Activated CD8-positive, alpha-beta memory T cell treated with anti-CD3 and anti-CD28 coated beads for 36 hours (primary cell): ENCODE measurements at regions not wholly inside any gene's neighbourhood (a gene's known extent, or its start where the extent isn't known, plus 50 kb on each side); places are given as distances from the start of the nearest gene placed in this dataset.

Source experiments
- CTCF ChIA-PET: fragments of 350-600 bp; sonication (Branson Sonifier 250); formaldehyde crosslinking; loops from one replicate; lab custom pipeline; 2021; ENCODE audit warnings: antibody characterized with exemption; lab: Charles Lee
- POLR2A ChIA-PET: fragments of 350-600 bp; sonication (Branson Sonifier 250); formaldehyde crosslinking; loops from one replicate; lab custom pipeline; 2021; ENCODE audit warnings: antibody characterized with exemption; lab: Charles Lee

DNA sequence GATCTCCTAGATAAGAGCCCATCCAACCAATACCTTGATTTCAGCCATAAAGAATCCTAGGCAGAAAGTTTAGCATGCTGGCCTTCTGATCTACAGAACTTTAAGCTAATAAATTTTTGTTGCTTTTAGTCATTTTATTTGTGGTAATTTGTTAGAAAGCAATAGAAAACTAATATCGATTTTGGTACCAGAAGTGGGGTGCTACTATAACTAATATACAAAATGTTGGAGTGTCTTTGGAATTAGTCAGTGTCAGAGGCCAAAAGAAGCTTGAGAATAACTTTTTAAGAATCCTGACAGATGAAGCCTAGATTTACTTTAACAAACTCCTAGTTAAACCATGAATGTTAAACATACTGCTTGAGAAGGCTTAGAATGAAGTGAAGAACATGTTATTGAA lies 83.6 kb upstream of the HSF2 start:
- CTCF ChIA-PET = no interaction called here
- POLR2A ChIA-PET = no interaction called here

DNA sequence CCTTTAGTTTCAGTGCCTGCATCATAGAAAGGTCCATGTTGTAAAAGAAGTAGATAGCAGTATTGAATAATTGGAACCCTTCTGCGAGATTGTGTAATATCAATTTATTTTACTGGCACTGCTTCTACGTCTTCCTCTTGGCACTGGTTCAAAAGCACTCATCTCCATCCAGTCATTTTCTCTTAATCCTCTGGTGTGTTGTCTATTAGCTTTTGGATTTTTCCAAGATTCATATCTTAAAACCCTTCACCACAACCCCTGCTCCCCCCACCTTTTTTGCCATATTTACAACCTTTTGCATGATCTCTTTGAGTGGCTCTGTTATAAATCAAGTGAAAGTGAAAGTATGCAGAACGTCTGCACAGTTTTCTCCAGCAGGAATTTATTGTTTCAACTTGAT lies 76.6 kb upstream of the HSF2 start:
- ChIA-PET CTCF (no interaction called here), POLR2A (no interaction called here)

DNA sequence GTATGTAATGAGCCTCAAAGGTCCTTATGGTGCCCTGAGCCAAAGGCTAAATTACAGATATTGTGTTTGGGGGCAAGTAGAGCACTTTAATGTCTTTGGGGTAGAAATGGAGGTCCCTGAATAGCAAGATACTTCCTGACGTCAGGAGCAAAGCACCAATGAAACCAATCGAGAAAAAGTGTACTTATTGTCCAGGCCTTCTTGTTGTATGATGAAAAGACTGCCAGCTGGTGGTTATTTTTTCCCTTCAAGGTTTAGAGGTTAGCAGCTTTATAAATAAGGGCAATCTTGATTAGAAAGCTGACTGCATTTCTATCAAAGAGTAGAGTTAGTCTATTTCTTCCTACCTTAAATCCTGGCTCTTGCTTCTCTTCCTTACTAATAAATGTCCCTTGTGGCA lies 76.1 kb upstream of the HSF2 start:
- POLR2A ChIA-PET = no interaction called here
- CTCF ChIA-PET = no interaction called here

DNA sequence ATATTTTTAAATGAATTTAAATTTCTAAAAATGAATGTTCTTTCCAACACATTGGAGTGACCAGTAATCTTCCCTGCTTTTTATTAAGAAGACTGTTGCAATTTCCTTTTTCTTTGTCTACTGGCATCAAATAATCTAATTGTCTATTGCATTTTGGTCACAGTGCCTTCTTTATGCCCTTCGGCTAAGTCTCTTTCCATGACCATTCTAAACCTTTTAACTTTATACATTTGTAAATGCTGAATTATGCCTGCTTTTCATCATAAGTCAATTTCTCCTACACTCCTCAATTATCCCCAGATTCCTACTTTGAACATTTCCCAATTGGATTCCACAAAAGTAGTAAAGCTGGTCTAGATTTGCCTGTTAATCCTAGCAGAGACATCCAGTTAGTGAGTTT lies 69.1 kb upstream of the HSF2 start:
- ChIA-PET POLR2A (no interaction called here), CTCF (no interaction called here)

DNA sequence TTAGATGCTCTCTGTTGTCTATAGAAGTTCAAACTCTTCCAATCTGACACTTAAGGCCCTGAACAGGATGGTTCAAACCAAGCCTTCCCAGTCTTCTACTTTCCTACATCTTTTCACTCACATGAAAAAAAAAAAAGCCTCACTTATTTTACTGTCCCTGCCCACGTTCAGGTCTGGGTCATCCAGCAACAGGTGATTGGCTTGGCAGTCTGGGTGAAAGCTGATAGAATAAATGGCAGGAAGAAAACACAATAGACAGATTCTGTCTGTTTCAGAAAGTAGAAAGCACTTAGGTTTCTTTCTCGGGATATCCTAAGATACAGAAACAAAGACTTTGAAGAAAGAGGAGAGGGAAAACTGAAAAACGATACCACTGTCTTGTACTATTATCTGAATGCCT lies 61.8 kb upstream of the HSF2 start:
- ChIA-PET POLR2A (no interaction called here), CTCF (no interaction called here)

DNA sequence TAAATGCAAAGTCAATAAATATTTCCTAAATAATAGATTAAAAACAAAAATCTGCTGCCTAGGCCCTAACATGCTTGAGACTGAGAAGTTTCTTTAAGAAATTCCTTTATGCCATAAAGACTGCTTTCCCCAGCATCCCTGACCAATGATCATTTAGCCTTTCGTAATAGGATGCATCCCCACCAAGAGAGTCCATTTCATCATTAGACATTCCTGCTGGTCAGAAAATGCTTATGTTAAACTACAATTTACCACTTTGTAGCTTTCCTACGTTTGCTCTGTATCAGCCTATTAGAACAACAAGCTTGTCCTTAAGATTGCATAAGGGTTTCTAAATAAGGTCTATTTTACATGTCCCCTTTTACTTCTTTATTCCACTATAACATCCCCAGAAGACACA lies 59.8 kb upstream of the HSF2 start:
- ChIA-PET POLR2A (no interaction called here), CTCF (no interaction called here)

DNA sequence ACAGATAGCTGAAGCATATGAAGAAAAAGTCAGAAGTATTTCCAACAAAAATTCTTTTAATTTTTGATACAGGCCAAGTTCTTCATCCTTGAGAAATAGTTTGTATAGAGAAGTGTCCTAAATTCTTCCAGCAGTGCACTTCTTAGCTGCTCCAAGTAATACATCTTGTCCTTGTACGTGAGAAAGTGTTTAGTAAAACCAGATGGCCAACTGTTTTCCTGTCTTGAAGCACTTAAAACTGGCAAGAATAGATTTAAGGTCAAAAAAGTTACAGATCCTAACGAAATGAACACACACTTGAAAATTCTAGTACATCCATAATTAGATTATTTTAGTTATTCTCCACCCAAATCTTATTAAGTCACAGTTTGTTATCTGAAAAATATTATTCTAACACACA lies 52.2 kb upstream of the HSF2 start:
- ChIA-PET CTCF (no interaction called here), POLR2A (no interaction called here)

DNA sequence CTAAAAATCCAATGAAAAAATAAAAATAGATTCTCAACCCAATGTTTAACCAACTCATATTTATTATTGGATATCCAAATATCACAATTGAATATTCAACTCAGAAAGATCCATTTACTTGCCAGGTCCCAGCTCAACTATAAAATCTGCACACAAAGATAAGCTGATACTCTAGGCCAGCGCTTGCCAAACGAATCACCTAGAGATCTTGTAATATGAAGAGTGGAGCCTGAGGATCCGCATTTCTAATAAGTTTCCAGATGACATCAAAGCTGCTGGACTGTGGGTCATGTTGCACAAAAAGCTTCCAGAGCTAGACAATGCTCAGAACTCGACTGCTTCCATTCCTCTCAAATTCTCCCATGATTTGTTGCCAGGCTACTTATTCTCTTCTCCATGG lies 51.7 kb upstream of the HSF2 start:
- ChIA-PET CTCF (no interaction called here), POLR2A (no interaction called here)
